Spleen (tissue), 7 donors: ENCODE measurements at regions not wholly inside any gene's neighbourhood (a gene's known extent, or its start where the extent isn't known, plus 50 kb on each side); places are given as distances from the start of the nearest gene placed in this dataset.

Source experiments
- CTCF ChIP-seq, 11 experiments: fragments of 200-600 bp in 7 of 11; fragments of 450-650 bp in 4 of 11; sonication (generic) in 4 of 11; IDR thresholded peaks in 8 of 11; conservative IDR thresholded peaks in 3 of 11; 1 replicate in 7 of 11; 2 replicates in 4 of 11; pipeline versions ENCODE4 v1.4.0 to v1.8.0; 2016 to 2021; ENCODE audit warnings: antibody characterized with exemption in 11 of 11, inconsistent platforms in 4 of 11, mild to moderate bottlenecking in 1 of 11
- POLR2A ChIP-seq, 3 donors: fragments of 450-650 bp; IDR thresholded peaks; one replicate each; pipeline ENCODE4 v1.5.1; 2017; ENCODE audit warnings: antibody characterized with exemption in 3 of 3, mild to moderate bottlenecking in 1 of 3
- POLR2AphosphoS5 ChIP-seq, 3 donors: sonication (generic); formaldehyde crosslinking; IDR thresholded peaks; one replicate each; pipeline ENCODE4 v1.5.1; 2017; ENCODE audit warnings: antibody characterized with exemption in 3 of 3
- donor health status: DM: no; HTN: no; CAD: no; lungs with moderate emphysema.
- donor health status: DM: no; HTN: no; CAD: no.
- donor health status: DM: no; HTN: no; CAD: no.

- TF ChIP-seq CTCF (IDR thresholded peaks at IDR 0.05 in 8 of 11, conservative IDR thresholded peaks at IDR 0.05 in 3 of 11) (no peak), POLR2A (IDR thresholded peaks at IDR 0.05) (no peak), POLR2AphosphoS5 (IDR thresholded peaks at IDR 0.05) (no peak)
Measured at GRCh38 chr13:53560556-53560955, 531.9 kb downstream of the OLFM4 start.
